ENCODE measurements at regions not wholly inside any gene's neighbourhood (a gene's known extent, or its start where the extent isn't known, plus 50 kb on each side); places are given as distances from the start of the nearest gene placed in this dataset.

GRCh38 chr13:73880365-73880764 is 253.8 kb downstream of the KLF12 start:
- DNase-seq: no peak

DNA sequence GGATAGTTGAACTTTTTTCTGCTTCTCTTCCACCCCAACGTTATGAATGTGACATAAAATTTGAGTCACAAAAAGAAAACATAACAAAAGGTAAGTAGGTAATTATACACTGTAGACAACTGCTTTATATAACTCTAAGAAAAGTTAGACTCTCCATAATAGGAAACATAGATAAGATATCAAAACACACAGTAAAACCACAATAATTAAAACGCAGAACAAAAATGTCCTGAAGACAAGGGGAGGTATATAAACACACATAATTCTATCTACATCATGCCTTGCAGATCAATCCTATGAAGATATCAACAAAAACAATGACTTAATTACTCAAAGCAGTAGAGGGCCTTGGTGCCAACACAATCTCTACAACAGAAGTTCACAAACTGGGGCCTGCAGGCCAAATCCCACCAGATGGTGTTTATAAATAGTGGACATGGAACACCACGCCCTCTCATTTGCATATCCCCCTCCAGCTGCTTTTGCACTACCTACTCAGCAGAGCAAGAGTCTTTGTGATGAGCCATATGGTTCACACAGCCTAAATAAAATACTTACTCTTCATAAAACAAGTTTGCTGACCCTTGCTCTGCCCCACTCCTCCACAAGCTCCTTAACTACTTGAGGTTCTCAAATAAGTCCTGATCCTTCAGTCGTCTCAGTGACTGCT is 254.7 kb downstream of the KLF12 start:
- no peak for DNase-seq

DNA sequence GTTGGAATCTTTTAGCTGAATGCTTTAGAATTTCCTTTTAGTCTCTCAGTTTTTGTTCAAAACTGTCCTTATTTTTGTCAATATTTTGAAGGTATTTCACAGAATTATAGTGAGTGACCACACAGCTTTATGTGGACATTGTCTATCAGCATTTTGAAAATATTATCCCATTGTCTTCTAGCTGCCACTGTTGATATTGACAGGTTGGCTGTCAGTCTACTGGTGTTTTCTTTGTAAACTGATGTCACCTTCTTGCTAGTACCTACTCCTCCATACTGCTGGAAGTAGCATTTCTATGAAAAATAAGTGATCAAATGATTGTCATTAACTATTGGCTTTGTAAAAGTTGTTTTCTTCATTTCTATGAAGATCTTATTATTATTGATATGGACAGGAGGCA is 256.8 kb downstream of the KLF12 start:
- DNase-seq: no peak

DNA sequence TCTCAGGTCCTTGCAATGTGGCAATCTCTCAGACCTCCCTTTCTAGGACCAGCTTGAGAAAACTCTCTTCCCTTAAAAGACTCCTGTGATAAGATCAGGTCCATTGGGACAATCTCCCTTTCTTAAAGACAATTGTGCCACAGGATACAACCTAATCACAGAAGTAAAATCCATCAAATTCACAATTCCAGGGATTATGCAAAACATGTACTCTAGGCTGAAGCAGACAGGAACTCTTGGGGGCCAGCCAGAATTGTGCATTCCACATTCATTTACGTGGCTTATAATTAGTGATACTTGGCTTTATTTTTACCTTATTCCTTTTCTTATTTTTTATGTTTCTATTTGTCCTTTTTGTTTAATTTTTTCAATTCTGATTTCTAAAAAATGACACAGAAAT is 257.9 kb downstream of the KLF12 start:
- DNase-seq: no peak

DNA sequence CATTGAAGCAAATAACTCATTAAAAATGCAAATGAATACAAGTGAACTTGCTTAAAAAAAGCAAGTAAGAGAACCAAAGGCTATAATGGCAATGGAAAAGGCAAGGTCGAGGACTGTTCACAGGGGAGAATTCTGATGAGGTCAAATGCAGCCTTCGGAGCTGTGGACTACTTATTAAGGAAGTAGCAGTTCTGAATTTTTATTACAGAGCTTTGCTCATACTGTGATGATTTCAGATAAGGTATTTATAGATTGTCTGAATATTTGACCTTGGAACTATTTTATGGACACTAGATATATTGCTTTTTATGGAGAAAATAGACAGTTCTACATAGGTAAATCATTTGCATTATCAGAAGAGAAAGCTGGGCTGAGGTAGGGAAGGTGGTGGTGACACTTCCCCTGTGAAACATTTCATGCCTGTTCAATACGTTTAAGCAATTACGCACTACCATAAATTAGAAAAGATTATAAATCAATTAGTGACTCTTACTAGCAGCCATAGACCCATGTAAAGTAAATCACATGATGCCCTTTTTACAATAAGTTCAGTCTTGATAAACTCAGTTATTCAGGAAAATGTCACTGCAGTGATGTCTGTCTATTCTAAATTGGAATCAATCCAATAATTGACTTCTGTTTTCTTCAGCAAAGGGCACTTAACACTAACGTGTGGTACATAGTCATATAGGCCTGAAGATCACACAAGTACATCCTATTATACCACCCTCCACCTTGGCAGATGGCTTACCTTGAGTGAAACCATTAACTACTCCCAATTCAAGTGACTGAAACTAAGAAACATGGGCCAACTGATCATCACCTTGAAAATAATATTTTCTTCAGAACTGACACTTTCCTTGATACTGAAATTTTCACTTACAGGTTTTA is 260.0 kb downstream of the KLF12 start:
- DNase-seq: no peak

- DNase-seq: no peak
These were observed 261.8 kb downstream of the KLF12 start for GRCh38 chr13:73872397-73872796.

DNA sequence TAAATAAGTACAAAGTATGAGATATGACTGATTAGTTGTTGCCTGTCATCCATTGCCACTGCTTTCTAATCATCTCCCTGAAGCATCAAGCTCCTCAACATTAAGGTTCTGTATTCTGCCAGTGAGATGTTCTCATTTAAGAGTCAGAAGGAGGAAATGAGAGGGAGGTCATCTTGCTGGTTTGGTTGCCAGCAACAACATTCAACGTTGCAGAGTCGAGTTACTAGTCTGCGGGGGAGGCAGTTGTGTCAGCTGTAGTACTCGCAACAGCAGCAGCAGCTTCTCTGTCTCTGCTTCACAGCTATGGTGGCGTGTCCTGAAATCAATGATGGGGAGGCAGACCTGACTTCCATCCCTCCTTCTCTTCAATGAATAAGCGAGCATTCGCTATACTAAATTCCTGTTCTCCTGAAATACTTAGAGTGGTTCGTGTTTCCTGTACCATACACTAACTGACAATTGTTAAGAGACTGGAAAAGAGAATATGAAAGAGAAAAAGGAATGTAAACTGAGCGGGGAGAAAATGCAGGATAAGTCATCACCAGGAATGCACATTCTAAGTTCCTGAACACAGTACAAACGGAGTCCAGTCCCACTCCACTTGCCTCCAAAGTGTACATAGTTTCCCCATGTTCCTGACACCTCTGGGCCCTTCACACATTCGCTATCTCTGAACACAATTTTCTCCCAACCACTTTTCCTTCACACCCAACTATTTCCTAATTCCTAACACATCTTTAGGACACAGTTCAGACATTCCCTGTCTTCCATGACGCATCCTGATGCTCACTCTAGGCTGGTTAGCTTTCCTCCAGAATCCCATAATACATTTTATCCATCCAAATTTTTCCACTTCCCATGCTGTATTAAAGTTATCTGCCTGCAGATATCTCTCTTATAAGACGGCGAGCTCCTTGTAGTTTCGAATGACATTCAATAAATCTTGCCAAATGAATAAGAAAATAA is 263.0 kb downstream of the KLF12 start:
- DNase-seq: peak; percentile 8

DNA sequence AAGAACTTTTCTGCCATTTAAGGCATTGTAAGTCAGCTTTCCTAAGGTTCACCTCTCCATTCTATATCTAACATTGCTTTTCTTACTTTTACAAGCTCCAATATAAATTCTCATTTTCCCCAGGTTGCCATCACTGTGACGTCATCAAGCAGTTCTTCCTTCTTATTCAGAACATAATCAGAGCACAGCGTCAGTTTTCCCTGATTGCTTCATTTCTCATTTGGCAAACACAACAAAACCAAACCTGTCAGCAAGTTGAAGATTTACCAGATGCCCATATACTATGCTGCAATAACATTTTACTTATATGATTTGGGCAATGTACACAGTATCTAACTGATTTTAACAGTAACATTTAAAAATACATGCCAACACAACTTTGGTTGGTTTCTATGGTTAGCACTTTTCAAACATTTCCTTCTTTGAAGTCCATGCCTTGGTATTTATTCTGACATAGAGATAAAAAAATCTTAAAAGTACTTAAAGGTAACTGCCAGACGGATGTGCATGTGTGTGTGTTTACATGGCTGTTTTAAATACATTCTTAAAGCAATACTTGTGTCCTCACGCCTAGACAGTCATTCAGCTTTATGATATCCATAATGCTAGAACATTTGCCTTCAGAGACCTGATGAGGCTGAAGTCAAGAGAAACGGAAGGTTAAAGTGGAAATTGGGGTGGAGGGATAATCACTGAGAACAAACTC is 264.0 kb downstream of the KLF12 start:
- no peak for DNase-seq

GRCh38 chr13:73865027-73865426 is 269.2 kb downstream of the KLF12 start:
- DNase-seq: no peak

- DNase-seq: no peak
These were observed 273.1 kb downstream of the KLF12 start for GRCh38 chr13:73861136-73861535.

DNA sequence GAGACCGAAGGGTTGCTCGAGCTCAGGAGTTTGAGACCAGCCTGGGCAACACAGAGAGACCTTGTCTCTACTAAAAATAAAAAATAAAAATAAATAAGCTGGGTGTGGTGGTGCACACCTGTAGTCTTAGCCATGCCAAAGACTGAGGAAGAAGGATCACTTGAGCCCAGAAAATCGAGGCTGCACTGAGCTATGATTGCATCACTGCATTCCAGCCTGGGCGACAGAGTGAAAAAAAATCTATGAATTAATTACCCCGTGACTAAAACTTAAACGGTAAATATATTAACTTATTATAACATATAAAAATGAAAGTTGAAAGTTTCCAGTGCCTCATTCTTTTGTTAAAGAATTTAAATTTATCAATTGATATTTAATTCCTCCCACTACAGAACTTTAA is 273.7 kb downstream of the KLF12 start:
- DNase-seq: no peak

- no peak for DNase-seq
These were observed 274.4 kb downstream of the KLF12 start for GRCh38 chr13:73859841-73860240.

- DNase-seq: no peak
These were observed 277.1 kb downstream of the KLF12 start for GRCh38 chr13:73857106-73857505.

DNA sequence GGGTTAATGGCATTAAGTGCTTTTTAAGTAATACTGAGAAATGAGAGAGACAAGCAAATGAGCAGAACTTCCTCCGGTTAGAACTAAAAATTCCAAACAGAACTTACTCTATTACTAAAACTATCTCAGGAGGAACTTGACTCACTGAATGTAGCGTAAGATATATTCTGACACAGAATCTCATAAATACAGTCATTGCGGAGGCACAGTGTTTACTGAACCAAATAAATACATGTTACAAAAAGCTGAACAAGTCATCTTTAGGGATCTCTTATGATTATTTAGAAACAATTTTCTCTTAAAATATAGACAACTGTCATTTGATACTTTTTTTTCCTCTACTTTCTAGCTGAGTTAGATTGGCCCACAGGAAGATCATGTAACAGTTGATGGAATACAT is 283.1 kb downstream of the KLF12 start:
- no peak for DNase-seq

- no peak for DNase-seq
These were observed 283.9 kb downstream of the KLF12 start for GRCh38 chr13:73850104-73850873.

- peak; percentile 43 for DNase-seq
These were observed 284.9 kb downstream of the KLF12 start for GRCh38 chr13:73849292-73849691.

DNA sequence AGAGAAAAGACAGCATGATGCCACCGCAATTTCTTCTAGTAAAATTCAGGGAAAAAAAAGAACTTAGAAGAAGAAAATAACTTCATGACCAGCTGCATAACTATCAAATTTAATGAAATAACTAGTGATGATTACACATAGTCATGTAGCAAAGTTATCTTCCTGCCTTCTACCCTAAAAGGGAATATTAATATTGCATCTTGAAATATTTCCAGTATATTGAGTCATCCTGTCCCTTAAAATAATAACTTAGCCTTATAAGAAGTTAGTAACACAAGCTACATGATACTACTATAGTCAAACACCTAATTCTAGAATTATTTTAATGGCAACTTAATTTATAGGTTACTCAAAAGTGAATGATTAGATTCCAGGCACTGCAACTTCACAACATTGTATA is 289.2 kb downstream of the KLF12 start:
- DNase-seq: no peak

DNA sequence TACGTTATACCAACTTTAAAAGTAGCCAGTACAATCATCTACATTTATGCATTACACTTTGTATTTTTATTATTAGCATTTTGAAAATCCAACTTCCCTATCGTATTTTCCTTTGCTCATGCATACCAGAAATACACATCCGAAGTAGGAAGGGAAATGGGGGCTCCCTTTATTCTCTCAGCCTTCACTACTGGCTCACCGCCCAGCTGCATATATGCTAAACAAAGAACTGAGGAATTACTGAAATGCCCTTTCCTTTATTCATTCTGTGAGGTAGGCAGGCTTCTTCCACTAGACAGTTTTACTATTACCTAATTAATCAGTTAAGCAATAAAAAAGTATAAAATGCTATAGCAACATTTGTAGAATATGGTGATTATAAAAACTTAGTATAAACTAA is 291.6 kb downstream of the KLF12 start:
- DNase-seq: no peak

DNA sequence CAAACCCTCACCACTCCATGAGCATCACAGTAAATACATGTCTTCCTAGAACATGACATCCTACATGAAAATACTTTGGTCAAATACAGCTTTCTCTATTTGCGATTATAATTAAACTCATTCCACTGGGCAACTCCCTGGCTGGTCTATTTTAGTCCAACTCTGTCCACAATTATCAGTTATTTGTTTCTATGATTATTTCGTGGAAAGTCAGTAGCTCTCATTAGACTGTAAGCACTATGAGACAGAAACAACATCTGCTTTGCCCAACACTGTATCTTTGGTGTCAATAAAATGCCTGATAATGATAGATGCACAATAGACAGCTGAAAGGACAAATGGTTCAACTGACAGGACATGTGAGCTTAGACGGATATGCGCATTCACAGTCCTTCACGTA is 292.0 kb downstream of the KLF12 start:
- no peak for DNase-seq

DNA sequence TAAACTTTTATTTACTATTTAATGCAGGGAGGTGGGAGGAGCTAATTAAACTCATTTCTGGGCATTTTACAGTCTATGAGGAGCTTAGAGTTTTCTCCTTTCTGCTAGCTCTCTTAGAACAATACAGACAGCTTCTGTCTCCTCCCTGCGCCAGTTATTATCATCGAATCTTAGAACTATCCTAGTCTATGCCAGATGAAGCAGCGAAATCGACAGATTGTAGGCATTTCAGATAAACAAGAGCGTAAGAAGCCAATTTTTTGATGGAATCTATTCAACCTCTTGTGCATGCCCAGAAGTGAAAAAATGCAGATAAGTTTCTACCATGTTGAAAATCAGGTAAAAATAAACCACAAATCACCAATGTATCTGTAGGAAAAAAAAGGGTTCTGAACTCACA is 297.1 kb downstream of the KLF12 start:
- DNase-seq: no peak

- no peak for DNase-seq
These were observed 299.0 kb downstream of the KLF12 start for GRCh38 chr13:73835138-73835721.

Data from CD4-positive, alpha-beta T cell treated with Interleukin-6 for 4 hours (primary cell).